Activated gamma-delta T cell treated with anti-CD3 and anti-CD28 coated beads, Interleukin-2, amount 50 U/mL, for 16 hours (primary cell): ENCODE measurements at regions not wholly inside any gene's neighbourhood (a gene's known extent, or its start where the extent isn't known, plus 50 kb on each side); places are given as distances from the start of the nearest gene placed in this dataset.

Source experiments
- DNase-seq: peaks from one replicate; pipeline ENCODE4 v3.0.0-alpha.2; 2020; ENCODE audit warnings: low read depth

GRCh38 chr16:65793781-65794180, 572.7 kb upstream of the CDH5 start:
- no peak for DNase-seq

GRCh38 chr16:65790768-65791167, 575.7 kb upstream of the CDH5 start:
- no peak for DNase-seq

- no peak for DNase-seq
Observed at GRCh38 chr16:65789161-65789945, 577.1 kb upstream of the CDH5 start.

GRCh38 chr16:65788434-65789140, 577.9 kb upstream of the CDH5 start:
- no peak for DNase-seq

- no peak for DNase-seq
Observed at GRCh38 chr16:65787921-65788320, 578.6 kb upstream of the CDH5 start.

- DNase-seq, result no peak
Observed at GRCh38 chr16:65786916-65787315, 579.6 kb upstream of the CDH5 start.

- DNase-seq, result no peak
Observed at GRCh38 chr16:65783709-65784474, 582.6 kb upstream of the CDH5 start.

- DNase-seq, result no peak
Observed at GRCh38 chr16:65782611-65783600, 583.6 kb upstream of the CDH5 start.

- no peak for DNase-seq
Observed at GRCh38 chr16:65781855-65782254, 584.6 kb upstream of the CDH5 start.

GRCh38 chr16:65781363-65781762, 585.1 kb upstream of the CDH5 start:
- DNase-seq, result no peak

- no peak for DNase-seq
Observed at GRCh38 chr16:65779201-65779600, 587.3 kb upstream of the CDH5 start.

GRCh38 chr16:65776639-65777183, 589.8 kb upstream of the CDH5 start:
- DNase-seq, result no peak

- no peak for DNase-seq
Observed at GRCh38 chr16:65775829-65776228, 590.7 kb upstream of the CDH5 start.

GRCh38 chr16:65774350-65774749, 592.1 kb upstream of the CDH5 start:
- DNase-seq, result no peak

- DNase-seq, result no peak
Observed at GRCh38 chr16:65773301-65773874, 593.1 kb upstream of the CDH5 start.

- DNase-seq, result no peak
Observed at GRCh38 chr16:65772134-65772732, 594.3 kb upstream of the CDH5 start.

- DNase-seq, result no peak
Observed at GRCh38 chr16:65771707-65772106, 594.8 kb upstream of the CDH5 start.

GRCh38 chr16:65770752-65771151, 595.7 kb upstream of the CDH5 start:
- DNase-seq, result no peak

GRCh38 chr16:65769776-65770438, 596.6 kb upstream of the CDH5 start:
- no peak for DNase-seq

- DNase-seq, result no peak
Observed at GRCh38 chr16:65769055-65769465, 597.4 kb upstream of the CDH5 start.
